ENCODE measurements at regions not wholly inside any gene's neighbourhood (a gene's known extent, or its start where the extent isn't known, plus 50 kb on each side); places are given as distances from the start of the nearest gene placed in this dataset.
A peak's percentile ranks its signal among the peaks of the same experiment; 100 is the strongest.

DNA sequence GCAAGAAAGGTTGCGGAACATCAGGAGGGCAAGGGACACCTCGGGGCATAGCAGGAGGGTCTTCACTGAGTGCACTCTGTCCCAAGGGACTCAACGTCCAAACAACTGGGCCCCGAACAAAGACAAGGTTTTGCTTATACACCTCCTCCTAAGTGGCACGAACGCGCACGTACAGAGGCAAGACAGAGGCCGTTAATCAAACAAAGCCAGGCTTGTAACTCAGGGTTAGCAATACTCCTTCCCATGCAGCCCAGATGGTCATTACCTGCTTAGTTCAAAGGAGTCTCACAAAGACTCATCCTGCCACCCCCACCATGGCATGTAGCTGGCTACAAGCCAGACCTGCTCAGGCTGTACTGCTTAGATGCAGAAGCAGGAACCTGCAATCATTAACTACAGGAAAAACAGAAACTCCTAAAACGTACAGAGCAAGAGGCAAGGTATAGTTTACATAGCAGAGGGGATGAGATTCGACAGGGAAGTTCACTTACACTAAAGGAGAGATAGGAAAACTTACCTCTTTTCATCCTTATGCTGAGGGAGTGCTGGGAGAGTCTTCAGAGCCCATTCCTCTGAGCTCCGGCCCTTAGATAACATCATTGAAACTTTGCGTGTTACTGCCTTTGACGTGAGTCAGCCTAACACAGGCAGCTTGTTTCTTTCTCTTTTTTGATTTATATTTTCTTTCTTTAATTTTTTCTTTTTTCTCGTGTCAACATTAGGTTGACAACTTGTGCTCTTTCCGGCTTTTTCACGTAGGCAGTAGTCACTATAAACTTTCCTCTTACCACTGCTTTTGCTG, 1319.1 kb downstream of the TMEM121 start:
- TF ChIP-seq, protein P1, sequence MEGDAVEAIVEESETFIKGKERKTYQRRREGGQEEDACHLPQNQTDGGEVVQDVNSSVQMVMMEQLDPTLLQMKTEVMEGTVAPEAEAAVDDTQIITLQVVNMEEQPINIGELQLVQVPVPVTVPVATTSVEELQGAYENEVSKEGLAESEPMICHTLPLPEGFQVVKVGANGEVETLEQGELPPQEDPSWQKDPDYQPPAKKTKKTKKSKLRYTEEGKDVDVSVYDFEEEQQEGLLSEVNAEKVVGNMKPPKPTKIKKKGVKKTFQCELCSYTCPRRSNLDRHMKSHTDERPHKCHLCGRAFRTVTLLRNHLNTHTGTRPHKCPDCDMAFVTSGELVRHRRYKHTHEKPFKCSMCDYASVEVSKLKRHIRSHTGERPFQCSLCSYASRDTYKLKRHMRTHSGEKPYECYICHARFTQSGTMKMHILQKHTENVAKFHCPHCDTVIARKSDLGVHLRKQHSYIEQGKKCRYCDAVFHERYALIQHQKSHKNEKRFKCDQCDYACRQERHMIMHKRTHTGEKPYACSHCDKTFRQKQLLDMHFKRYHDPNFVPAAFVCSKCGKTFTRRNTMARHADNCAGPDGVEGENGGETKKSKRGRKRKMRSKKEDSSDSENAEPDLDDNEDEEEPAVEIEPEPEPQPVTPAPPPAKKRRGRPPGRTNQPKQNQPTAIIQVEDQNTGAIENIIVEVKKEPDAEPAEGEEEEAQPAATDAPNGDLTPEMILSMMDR (IDR thresholded peaks at IDR 0.05; ENCODE audit: control insufficient read depth, insufficient read depth, low read depth, low read length, missing control alignments) = no peak
- no peak for DNase-seq (ENCODE audit: low read depth)
- no peak overlapping the region for H3K4me3 ChIP-seq (ENCODE audit: control insufficient read depth, low read depth, low read length)

DNA sequence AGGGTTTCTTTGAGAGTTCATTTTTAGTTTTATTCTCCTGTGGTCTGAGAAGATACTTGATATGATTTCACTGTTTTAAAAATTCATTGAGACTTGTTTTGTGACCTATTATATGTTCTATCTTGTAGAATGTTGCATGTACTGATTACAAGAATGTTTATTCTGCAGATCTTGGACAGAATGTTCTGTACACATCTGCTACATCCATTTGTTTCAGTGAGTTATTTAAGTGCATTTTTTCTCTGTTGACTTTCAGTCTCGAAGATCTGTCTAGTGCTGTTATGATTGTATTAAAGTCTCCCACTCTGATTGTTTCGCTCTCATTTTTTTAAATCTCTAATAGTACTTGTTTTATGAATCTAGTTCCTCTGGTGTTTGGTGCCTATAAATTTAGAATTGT, 1319.8 kb downstream of the TMEM121 start:
- TF ChIP-seq, protein P1 (IDR thresholded peaks at IDR 0.05; ENCODE audit: control insufficient read depth, insufficient read depth, low read depth, low read length, missing control alignments) = no peak
- no peak overlapping the region for H3K4me3 ChIP-seq (ENCODE audit: control insufficient read depth, low read depth, low read length)
- DNase-seq (ENCODE audit: low read depth) = no peak

DNA sequence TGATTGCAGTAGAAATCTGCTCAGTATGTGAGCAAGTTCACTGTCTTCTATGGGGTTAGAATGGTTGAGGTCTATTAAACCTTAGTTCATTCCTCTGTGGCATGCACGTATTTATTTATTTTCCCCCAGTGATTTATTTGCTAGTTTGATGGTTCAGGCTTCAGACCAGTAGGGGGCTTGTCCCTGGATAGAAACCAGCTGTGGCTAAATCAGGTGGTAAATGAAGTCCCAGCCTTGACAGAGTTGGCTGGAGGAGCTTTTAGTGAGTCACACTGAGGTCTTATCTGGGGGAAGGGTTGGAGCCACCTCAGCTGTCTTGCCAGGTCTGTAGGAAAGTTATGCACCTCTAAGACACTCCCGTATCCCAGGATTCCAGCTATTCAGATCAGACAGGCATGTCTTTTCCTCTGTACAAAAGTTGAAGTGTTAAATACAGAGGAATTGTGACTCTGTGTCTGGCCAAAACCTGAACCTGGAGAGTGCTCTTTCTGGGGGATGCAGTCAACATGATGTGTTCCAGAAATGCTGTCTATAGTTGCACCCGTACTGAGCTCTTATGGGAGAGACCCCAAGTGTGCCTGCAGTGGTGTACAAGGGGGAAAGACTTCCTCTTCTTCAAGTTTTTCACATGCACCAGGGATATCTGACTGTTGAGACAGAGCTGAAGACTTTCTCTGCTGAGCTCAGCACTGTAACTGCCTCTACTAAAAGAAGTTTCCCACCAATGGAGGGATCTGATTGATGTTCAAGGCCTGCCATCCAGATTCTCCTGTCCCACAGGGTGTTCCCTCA, 1322.1 kb downstream of the TMEM121 start:
- TF ChIP-seq, protein P1 (IDR thresholded peaks at IDR 0.05; ENCODE audit: control insufficient read depth, insufficient read depth, low read depth, low read length, missing control alignments) = no peak
- no peak overlapping the region for H3K4me3 ChIP-seq (ENCODE audit: control insufficient read depth, low read depth, low read length)
- DNase-seq (ENCODE audit: low read depth) = no peak

DNA sequence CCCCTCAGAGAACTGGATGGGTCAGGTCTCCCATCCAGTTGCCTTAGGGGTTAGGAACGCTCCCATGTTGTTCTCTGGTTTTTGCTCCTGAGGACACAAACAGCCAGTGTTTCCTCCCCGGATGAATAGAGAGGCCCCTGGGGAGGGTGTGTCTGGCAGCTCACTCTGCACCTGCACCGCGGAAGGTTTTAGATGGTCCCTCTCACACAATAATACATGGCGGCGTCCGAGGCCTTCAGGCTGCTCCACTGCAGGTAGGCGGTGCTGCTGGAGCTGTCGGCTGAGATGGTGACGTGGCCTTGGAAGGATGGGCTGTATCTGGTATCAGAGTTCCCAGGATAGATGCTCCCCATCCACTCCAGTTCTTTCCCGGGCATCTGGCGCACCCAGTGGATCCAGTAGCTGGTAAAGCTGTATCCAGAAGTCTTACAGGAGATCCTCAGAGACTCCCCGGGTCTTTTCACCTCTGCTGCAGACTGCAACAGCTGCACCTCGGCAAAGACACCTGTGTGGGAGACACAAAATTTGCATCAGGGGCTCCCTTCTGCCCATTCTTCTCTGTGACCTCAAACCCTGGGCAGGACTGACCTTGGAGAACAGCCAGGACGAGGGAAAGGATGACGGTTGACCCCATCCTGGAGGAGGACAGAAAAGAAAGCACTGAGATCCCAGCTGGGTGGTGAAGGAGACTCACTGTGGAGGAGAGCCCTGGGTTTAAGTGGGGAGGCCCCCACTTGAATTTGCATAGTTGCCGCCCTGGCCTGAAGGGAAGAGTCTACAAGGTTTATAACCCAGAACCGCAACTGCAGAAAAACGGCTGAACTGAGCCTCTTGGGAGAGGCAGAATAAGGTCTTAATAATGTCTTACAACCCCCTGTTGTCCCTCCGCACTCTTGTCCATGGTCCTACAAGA, 1324.8 kb downstream of the TMEM121 start:
- no peak for DNase-seq (ENCODE audit: low read depth)
- H3K4me3 ChIP-seq (ENCODE audit: control insufficient read depth, low read depth, low read length) = no peak overlapping the region
- TF ChIP-seq, protein P1 (IDR thresholded peaks at IDR 0.05; ENCODE audit: control insufficient read depth, insufficient read depth, low read depth, low read length, missing control alignments) = no peak

DNA sequence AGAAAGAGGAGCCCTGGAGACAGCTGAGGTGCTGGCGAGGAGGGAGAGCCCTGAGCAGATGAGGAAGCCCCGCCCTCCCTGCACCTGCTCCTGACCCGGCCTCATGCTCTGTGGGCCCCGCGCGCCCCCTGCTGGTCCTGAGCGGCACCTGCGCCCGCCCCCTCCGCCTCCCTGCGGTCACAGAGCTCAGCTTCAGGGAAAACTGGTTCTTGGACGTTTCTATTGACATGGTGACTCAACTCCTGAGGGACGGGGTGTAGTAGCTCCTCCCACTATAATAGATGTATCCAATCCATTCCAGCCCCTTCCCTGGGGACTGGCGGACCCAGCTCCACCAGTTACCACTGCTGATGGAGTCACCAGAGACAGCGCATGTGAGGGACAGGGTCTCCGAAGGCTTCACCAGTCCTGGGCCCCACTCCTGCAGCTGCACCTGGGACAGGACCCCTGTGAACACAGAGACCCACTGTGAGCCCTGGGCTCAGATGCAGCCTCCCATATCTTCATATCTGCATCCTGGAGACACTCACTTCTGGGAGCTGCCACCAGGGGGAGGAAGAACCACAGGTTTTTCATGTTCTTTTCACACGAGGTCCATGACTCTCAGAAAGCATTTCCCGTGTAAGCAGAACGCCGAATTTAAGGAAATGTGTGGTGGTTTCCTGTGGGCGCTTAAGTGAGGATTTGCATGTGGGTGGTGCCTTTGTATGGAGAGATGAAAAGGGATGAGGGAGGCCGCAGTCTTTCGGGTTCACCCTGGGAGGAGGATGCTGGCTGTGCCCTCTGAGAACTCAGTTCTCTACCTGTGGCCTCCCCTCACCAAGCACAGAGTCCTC, 1346.4 kb downstream of the TMEM121 start:
- H3K4me3 ChIP-seq (ENCODE audit: control insufficient read depth, low read depth, low read length) = no peak overlapping the region
- TF ChIP-seq, protein P1 (IDR thresholded peaks at IDR 0.05; ENCODE audit: control insufficient read depth, insufficient read depth, low read depth, low read length, missing control alignments) = peak; percentile 36

More for the DNA sequence above, 1346.4 kb downstream of the TMEM121 start:
- DNase-seq (ENCODE audit: low read depth) = no peak
